ENCODE measurements at regions not wholly inside any gene's neighbourhood (a gene's known extent, or its start where the extent isn't known, plus 50 kb on each side); places are given as distances from the start of the nearest gene placed in this dataset.

DNA sequence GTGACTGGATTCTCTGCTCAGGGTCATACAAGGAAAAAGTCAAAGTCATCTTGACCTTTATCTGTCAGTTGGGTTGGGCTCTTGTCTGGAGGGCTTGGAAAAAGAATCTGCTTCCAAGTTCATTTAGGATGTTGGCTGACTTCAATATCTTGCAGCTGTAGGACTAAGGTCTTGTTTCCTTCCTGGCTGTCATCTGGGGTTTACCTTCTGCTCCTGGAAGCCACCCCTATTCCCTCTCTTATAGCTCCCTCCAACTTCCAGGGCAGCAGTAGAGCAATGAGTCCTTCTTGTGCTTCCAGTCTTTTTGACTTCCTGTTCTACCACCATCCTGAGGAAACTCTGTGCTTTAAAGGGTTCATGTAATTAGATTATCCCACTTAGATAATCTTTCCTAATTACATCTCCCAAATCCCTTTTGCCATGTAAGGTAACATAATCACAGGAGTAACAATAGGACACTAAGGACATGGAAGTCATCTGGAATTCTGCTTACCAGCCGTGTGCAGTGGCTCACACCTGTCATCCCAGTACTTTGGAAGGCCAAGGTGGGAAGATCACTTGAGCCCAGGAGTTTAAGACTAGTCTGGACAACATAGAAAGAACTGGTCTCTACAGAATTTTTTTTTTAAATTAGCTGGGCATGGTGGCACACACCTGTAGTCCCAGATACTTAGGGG is 170.7 kb upstream of the KITLG start:
- TF ChIP-seq GATA2 (CRISPR knock-in tag; IDR thresholded peaks at IDR 0.05) (no peak), FOSL2 (IDR thresholded peaks at IDR 0.05; ENCODE audit: borderline replicate concordance, low read depth) (no peak), TCF12 (IDR thresholded peaks at IDR 0.05) (no peak), MXI1 (IDR thresholded peaks at IDR 0.05; ENCODE audit: low read depth, low read length) (no peak)
- TF ChIP-seq, protein P1, sequence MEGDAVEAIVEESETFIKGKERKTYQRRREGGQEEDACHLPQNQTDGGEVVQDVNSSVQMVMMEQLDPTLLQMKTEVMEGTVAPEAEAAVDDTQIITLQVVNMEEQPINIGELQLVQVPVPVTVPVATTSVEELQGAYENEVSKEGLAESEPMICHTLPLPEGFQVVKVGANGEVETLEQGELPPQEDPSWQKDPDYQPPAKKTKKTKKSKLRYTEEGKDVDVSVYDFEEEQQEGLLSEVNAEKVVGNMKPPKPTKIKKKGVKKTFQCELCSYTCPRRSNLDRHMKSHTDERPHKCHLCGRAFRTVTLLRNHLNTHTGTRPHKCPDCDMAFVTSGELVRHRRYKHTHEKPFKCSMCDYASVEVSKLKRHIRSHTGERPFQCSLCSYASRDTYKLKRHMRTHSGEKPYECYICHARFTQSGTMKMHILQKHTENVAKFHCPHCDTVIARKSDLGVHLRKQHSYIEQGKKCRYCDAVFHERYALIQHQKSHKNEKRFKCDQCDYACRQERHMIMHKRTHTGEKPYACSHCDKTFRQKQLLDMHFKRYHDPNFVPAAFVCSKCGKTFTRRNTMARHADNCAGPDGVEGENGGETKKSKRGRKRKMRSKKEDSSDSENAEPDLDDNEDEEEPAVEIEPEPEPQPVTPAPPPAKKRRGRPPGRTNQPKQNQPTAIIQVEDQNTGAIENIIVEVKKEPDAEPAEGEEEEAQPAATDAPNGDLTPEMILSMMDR (IDR thresholded peaks at IDR 0.05): no peak
- TF ChIP-seq, protein P2, sequence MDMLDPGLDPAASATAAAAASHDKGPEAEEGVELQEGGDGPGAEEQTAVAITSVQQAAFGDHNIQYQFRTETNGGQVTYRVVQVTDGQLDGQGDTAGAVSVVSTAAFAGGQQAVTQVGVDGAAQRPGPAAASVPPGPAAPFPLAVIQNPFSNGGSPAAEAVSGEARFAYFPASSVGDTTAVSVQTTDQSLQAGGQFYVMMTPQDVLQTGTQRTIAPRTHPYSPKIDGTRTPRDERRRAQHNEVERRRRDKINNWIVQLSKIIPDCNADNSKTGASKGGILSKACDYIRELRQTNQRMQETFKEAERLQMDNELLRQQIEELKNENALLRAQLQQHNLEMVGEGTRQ (IDR thresholded peaks at IDR 0.05; ENCODE audit: borderline replicate concordance, low read depth, low read length): no peak
- TF ChIP-seq, protein P3, sequence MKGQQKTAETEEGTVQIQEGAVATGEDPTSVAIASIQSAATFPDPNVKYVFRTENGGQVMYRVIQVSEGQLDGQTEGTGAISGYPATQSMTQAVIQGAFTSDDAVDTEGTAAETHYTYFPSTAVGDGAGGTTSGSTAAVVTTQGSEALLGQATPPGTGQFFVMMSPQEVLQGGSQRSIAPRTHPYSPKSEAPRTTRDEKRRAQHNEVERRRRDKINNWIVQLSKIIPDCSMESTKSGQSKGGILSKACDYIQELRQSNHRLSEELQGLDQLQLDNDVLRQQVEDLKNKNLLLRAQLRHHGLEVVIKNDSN (IDR thresholded peaks at IDR 0.05; ENCODE audit: borderline replicate concordance, low read depth): no peak
